ENCODE measurements at regions not wholly inside any gene's neighbourhood (a gene's known extent, or its start where the extent isn't known, plus 50 kb on each side); places are given as distances from the start of the nearest gene placed in this dataset. TPM values are rescaled to one million over a fixed set of nuclear protein-coding genes. Genes with fewer than 3 reads are reported as not detected.
A peak's percentile ranks its signal among the peaks of the same experiment; 100 is the strongest.

DNA sequence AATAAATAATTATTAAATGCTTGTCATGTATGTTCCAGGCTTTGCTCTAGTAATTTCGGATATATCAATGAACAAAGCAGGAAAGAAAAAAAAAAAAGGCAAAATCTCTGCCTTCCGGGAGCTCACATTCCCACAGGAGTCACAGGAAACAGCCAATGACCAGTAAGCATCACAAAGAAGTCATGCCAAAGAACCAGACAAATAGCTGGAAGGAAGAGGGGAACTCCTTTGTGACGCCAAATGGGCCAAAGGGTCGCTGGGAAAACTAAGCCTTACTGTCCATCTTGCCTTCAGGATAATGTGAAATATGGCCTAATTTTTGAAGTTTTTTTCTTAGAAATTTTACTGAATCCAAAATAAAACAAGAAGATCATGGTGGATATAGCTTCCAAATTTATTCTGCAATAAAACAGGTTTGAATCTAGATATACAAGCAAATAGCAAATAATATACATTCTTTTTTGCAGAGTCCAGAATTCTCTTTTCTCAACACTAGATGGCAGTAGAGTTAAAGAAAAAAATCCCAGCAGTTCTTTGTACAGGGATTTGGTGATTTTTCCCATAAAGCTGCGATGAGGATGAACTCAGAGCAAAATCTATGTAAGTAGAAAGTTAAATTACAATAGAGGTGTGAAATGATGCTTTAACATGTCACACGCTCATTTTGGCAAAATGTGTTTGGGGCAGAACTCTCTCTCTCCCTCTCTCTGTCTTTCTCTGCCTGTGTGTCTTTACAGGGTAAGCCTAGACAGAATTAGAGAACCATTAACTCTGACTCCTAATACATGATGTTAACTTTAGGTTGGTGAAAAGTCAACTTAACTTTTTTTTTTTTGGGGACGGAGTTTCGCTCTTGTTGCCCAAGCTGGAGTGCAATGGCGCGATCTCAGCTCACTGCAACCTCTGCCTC, 60.0 kb upstream of the TUT7 start:
- no peak for DNase-seq

- peak; percentile 4 for DNase-seq
These were observed 56.1 kb upstream of the TUT7 start for GRCh38 chr9:86410281-86410680.

DNA sequence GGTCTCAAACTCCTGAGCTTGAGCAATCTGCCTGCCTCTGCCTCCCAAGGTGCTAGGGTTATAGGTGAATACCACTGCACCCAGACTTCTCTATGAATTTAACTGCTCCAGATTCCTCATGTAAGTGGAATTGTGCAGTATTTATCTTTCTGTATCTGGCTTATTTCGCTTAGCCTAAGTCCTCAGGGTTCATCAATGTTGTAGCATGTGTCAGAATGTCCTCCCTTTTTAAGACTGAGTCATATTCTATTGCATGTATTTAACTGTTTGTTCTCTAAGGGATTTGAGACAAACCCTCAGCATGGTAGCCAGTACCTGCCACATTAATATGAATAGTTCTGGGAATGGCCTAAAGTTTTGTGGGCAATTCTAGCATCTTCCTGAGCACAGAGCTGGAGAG, 53.9 kb upstream of the TUT7 start:
- DNase-seq = no peak

- DNase-seq = peak; percentile 5
These were observed 52.8 kb upstream of the TUT7 start for GRCh38 chr9:86407022-86407421.

DNA sequence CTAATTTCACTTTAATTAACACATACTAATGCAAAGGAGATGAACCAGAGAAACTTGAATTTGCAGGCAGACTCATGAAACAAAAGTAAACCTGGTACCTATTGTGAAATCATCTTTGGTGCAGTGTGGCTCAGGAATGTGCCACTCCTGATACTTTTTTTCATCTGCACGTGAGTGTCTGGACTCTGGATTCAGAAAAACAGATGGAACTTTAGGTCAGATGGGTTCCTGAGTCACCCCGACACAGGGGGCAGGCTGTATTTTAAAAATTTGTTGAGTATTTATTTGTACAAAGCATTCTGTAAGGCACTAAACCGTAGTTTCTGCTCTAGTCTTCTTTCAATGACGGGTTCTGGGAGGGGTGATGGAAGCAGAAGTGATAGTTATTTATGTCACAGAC, 52.2 kb upstream of the TUT7 start:
- no peak for DNase-seq

DNA sequence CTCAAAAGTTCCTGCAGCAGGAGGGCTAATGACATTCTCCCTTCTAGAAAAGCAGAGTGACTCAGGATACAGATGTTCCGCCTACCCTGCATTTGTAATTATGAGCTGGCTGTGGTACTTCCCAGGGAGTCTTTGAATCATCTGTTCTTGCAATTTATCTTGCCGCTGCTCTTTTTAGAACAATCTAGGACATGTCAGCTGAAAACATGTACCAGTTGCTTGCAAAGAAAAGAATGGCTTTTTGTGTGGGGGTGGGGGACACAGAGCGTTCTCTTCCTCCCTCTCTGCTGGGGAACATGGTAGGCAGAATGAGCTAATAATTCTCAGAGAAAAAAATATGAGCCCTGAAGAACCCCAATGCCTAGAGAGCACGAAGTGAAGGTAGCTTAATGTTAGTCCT, 51.7 kb upstream of the TUT7 start:
- DNase-seq = peak; percentile 60

DNA sequence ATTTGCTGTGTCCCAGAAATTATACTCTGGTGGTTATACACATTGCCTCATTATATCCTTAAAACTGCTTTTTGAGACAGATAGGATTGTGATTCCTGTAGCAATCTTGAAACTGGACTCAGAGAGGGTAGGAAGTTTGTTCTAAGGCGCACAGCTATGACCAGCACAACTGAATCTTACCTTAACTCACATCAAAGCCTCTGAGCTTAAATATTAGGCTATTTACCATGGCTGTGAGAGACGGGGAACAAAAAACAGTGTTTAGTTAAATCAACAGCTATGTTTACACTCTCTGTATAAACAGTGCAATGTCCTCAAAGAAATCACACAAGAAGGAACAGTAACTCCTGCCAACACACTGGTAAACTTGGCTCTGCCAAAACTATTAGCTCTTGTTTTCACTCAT, 50.9 kb upstream of the TUT7 start:
- no peak for DNase-seq

Small RNAs in the stretch of these regions (small RNA-seq; reads per million reads assigned to genes)
- gene AL158828.1 (not detected), gene RNU2-36P (3.2 reads per million, percentile 87 among the genes with 10 or more reads in this experiment)

Measured in occipital lobe (tissue), 2 donors.